Limb (tissue), 2 donors: ENCODE measurements at regions not wholly inside any gene's neighbourhood (a gene's known extent, or its start where the extent isn't known, plus 50 kb on each side); places are given as distances from the start of the nearest gene placed in this dataset.
"Not testable (repeated sequence)": the region's sequence is repeated elsewhere in the genome, so short reads cannot be mapped to it uniquely, and the experiment has no call there.

Source experiments
- DNase-seq, 2 donors: peaks; one replicate each; pipeline ENCODE4 v3.0.0-alpha.2; 2016; ENCODE audit errors: extremely low spot score in 2 of 2

DNA sequence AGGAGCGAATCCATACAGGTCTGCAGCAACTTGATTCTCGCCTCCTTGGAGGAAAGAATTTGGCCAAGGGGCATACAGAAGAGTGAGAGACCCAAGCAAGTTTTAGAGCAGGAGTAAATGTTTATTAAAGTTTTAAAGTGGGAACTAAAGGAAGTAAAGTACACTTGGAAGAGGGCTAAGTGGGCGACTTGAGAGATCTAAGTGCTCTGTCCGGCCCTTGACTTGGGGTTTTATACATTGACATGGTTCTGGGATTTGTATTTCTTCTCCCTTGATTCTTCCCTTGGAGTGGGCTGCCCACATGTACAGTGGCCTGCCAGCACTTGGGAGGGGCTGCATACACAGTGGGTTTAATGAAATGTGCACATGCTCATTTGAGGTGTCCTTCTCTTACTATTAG, 421.2 kb downstream of the TMEM121 start:
- no peak for DNase-seq

GRCh38 chr14:105948955-105949354, 422.6 kb downstream of the TMEM121 start:
- not testable (repeated sequence) for DNase-seq

GRCh38 chr14:105950364-105950892, 424.0 kb downstream of the TMEM121 start:
- DNase-seq, result not testable (repeated sequence)

DNA sequence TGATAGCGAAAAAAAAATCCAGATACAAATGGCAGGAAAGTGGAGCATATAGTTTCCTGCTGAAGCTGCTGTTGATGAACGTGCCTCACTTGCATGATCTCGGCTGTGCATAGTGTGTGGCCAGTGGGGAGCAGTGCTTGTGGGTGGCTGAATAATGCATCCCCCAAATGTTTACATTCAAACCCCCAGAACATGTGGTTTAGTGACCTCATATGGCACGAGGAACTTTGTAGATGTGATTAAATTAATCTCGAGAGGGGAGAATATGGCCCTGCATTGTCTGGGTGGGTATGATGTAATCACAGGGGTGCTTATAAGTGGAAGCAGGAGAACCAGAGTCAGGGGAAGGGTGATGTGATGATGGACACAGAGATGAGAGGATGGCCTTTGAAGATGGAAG, 425.0 kb downstream of the TMEM121 start:
- no peak for DNase-seq

DNA sequence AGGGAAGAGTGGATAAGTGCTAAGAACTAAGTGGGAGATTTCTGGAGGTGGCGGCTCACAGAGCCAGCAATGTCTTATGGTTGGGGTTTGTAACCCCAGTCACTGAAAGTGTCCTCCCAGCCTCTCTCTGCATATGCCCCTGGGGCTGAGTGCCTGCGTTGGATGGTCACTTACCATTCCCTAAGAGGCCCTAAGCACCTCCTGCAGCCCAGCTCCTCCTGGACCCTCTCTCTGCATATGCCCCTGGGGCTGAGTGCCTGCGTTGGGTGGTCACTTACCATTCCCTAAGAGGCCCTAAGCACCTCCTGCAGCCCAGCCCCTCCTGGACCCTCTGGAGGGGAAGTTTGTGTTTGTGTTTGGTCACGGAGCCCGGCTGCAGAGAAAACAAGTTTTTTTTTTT, 425.8 kb downstream of the TMEM121 start:
- no peak for DNase-seq

DNA sequence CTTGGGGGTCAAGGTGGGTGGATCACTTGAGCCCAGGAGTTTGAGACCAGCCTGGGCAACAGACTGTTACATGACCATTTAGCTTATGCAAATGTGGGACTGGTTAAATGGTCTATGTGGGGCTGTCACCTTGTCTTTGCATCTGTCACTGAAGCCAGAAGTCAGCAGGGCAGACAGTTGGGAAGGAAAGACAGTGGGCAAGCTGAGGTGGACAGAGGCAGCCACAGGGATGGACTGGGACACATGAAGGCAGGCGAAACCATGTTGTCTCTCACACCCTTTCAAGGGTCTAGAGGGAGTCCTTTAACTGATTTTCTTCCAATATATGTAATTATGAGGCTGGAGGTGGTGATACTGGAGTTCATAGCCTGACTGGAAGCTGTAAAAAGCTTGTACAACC, 426.4 kb downstream of the TMEM121 start:
- DNase-seq, result no peak

GRCh38 chr14:105961625-105962024, 435.2 kb downstream of the TMEM121 start:
- DNase-seq, result not testable (repeated sequence)

- no peak for DNase-seq
Measured at GRCh38 chr14:105962532-105962931, 436.1 kb downstream of the TMEM121 start.

- no peak for DNase-seq
Measured at GRCh38 chr14:105968291-105968690, 441.9 kb downstream of the TMEM121 start.

GRCh38 chr14:105969026-105969425, 442.6 kb downstream of the TMEM121 start:
- not testable (repeated sequence) for DNase-seq

GRCh38 chr14:105970821-105971220, 444.4 kb downstream of the TMEM121 start:
- DNase-seq, result not testable (repeated sequence)

DNA sequence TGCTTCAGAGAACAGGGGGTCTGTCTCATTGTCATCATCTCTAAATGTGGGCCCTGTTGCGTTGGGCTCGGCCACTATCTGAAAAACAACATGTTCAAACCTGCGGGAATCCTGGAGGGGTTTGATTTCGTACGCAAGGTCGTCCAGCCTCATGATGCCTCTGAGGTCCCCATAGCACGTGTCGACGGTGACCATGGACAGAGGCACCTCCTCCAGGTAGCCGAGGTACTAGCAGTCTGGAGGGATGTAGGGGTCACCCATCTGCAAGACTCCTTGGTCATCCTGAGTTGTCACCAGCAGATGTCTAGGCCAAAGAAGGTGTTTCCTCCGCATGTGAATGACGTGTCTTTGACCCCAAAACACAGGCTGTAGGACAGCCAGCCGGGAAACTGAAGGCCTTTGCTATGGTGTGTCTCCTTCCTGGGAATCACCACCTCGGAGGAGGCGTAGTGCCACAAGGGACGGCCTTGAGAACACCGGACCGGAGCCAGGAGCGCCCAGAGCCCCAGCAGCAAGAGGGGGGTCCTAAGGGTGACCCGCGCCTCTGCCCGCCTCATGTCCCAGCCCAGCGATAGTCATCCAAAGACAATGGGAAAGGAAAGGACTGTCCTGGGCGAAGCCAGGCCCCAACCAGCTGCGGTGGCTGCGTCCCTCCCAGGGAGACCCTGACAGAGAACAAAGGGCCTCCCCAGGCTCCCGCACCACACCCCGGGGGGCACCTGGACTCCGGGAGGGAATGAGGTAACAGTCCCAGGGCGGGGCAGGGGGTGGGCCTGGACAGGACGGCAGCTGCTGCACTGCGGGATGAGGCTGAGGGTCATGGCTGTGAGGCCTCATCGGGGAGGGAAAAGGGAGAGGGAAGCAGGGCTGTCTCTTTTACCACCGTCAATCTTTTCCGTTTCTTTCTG, 445.5 kb downstream of the TMEM121 start:
- no peak for DNase-seq

DNA sequence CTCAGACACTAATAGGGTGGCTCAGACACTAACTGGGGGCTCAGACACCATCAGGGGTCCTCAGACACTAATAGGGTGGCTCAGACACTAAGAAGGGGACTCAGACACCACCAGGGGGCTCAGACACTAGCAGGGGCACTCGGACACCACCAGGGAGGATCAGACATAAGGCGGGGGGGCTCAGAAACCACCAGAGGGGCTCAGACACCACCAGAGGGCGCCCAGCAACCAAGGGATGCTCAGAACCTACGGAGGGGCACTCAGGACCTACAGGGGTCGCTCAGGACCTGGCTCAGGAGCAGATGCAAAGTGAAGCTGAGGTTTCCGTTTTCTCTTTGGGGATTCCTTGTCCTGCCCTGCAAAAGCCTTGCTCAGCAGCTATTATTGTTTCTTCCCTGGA, 448.5 kb downstream of the TMEM121 start:
- no peak for DNase-seq

- no peak for DNase-seq
Measured at GRCh38 chr14:105978618-105979295, 452.4 kb downstream of the TMEM121 start.

- no peak for DNase-seq
Measured at GRCh38 chr14:105979446-105979845, 453.1 kb downstream of the TMEM121 start.

DNA sequence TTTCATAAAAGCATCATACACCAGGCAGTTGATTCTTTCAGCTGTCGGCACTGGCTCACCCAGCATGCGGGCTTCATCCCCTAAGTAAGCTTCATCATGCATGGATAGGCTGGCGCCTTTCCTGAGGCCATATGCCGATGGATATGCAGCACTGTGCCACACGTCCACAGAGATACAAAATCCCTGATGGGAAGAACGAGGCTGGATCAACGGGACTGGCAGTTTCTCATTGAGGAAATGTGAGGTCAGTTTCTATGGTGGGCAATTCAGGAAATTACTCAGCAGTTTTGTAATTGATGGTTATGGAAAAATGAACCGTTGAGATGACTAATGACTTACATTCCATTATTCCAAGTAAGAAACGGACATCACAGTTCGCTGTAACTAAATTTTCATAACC, 453.8 kb downstream of the TMEM121 start:
- no peak for DNase-seq

DNA sequence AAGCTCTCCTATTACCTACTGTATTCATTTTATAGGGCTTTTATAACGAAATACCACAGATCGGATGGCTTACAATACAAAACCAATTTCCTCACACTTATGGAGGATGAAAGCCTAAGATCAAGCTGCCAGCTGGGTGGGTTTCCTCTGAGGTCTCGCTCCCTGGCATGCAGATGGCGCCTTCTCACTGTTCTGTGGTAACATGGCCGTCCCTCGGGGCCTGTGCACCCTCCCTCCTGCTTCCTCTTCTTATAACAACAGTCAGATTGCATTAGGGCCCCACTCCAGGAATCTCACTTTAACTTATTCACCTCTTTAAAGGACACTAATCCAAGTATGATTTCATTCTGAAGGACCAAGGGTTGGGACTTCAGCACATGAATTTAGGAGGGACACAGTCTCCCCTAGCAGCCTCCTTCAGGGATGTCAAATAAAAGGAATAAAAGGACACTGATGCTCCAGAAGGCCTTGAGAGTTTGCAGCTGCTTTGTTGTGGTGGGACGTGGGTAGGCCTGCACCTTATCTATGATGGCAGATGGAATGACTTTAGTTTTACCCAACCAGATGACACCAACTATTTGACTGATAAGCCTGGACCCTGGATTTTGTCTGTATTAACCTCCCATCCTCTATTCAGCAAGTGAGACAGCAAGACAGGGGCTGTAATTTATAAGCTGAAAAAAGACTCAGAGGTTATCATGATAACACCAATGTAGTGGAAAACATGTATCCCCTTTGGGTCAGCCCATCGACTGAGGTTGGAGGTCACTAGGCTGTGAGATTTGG, 455.3 kb downstream of the TMEM121 start:
- DNase-seq, result not testable (repeated sequence)

DNA sequence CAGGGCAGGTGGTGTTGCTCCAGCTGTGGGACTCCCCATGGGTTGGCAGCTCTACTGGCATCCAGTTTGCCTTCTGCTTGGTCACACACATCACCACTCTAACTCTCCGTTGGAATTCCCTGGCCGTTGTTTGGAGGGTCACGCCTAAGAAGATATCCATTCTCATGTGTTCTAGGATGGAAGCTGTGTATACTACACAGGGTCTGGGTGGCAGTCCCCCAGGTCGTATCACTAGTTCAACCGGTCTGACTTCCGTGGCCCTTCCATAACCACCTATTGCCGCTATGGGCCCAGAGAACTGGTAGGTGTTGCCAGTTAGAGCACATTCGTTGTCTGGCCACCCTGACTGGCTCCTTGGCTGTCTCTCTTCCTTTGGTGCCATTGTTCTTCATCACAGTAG, 456.3 kb downstream of the TMEM121 start:
- no peak for DNase-seq

DNA sequence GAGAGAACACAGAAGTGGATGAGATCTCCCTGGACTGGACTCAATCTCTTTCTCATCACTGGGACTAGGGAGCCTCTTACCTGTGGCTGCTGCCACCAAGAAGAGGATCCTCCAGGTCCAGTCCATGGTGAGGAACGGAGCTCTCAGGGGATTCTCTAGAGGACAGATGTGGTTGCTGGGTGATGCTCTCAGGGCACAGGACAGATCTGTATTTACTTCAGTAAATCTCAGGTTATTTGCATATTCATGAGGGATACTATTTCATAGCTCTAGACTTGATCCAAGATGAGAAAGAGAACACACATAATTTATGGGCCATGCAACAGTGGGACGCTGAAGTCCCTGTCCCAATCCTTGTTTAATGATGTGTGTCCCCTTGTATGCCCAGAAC, 460.5 kb downstream of the TMEM121 start:
- DNase-seq, result no peak

DNA sequence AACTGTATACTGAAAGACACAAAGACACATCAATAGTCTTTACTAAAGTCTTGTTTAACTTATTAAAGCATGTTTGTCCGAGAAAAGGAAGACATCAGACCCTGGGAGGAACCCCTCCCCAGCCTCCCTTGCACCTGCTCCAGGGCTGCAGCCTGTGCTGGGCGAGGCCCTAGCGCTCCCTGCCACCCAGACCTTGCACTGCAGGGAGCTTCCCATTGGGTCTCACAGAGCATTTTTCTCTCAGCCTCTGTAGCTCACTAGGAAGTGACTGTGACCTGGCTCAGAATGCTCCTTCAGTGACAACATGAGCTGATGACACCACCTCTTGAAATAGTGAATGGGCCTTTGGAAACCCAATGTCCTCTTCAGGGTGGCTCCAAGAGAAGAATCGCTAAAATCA, 461.2 kb downstream of the TMEM121 start:
- DNase-seq, result no peak

- DNase-seq, result no peak
Measured at GRCh38 chr14:105989566-105990302, 463.4 kb downstream of the TMEM121 start.
